ENCODE measurements at regions not wholly inside any gene's neighbourhood (a gene's known extent, or its start where the extent isn't known, plus 50 kb on each side); places are given as distances from the start of the nearest gene placed in this dataset.

DNA sequence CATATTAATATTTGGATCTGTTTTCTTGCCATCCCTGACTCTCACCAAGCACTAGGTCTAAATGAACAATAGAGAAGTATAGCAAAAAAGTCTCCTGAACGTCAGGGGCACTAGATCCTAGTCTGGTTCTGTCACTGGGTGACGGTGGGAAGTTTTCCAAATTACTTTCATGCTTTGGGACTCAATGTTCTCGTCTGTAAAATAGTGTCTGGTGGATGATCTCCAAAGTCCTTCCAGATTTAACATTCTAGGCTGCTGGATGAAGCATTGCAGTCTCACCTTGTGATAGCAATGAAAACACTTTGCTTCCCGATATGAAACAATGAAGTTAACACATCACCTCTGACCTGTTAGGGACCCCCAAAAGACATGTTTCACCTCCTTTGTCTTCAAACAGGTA, 199.3 kb downstream of the SEC61B start:
- ChIA-PET CTCF (no interaction called here), POLR2A (no interaction called here)
- TF ChIP-seq, protein P1, sequence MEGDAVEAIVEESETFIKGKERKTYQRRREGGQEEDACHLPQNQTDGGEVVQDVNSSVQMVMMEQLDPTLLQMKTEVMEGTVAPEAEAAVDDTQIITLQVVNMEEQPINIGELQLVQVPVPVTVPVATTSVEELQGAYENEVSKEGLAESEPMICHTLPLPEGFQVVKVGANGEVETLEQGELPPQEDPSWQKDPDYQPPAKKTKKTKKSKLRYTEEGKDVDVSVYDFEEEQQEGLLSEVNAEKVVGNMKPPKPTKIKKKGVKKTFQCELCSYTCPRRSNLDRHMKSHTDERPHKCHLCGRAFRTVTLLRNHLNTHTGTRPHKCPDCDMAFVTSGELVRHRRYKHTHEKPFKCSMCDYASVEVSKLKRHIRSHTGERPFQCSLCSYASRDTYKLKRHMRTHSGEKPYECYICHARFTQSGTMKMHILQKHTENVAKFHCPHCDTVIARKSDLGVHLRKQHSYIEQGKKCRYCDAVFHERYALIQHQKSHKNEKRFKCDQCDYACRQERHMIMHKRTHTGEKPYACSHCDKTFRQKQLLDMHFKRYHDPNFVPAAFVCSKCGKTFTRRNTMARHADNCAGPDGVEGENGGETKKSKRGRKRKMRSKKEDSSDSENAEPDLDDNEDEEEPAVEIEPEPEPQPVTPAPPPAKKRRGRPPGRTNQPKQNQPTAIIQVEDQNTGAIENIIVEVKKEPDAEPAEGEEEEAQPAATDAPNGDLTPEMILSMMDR (IDR thresholded peaks at IDR 0.05; ENCODE audit: control extremely low read depth, extremely low read depth, low read depth, missing control alignments), result no peak
- DNase-seq (ENCODE audit: extremely low spot score), result no peak

DNA sequence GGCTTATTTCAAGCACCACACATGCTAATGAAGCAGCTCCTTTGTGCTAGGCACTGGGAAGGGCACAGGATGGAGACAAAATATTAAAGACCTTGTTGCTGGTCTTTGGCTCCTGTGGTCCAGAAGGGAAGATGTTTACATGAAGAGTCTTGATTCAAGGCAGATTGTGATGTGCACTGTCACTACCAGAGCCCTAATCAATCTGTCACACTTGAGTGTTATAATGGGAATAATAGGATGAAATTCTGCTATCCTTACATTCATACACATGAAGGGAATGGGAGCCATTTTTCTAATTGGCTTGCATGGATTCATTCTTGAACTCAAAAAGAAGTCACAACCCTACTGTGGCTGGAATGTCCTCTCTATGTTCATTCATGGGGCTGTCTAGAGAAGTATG, 203.0 kb downstream of the SEC61B start:
- POLR2A ChIA-PET, result no interaction called here

DNA sequence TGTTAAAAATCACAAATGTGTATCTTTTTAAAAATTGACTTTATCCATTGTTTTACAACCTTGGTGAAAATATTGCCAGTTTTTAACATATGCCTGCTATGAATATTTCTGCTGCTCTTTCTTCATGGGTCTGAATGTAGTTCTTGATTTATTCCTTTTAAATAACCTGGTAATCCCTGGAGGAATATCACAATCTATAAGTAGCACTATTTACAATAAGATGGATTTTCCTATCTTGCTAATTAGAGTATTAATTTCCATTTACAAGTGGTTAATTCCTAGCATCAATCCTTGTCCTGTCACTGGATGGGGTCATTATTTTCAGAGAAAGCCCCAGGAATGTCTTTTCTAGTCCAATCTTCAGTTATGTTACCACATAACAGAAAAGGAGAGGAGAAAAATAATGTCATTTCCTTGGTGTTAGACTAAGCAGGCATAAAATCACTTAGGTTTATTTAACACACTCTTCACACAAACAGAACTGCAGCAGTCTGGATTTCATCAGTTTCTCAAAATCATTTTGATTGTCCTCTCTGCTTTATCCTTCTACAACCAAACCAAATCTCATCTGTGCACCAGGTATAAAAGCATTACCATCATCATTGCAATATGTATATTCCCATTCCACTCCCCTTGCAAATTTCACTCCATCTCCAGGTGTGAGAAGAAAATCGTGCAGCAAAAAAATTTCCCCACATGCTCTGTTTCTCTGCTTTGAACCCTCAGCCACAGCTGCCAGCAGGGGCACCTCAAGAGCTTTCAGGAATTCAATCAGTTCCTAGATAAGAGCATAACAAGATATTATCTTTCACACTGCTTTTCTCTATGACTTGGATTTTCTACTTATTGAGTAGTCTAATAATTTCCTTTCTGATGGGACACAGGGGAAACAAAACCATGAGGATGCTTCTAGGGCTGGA, 204.1 kb downstream of the SEC61B start:
- POLR2A ChIA-PET, result no interaction called here
- DNase-seq (ENCODE audit: extremely low spot score), result no peak
- TF ChIP-seq, protein P1 (IDR thresholded peaks at IDR 0.05; ENCODE audit: control extremely low read depth, extremely low read depth, low read depth, missing control alignments), result no peak
- CTCF ChIA-PET, result no interaction called here

More for the DNA sequence above, 203.0 kb downstream of the SEC61B start:
- TF ChIP-seq, protein P1 (IDR thresholded peaks at IDR 0.05; ENCODE audit: control extremely low read depth, extremely low read depth, low read depth, missing control alignments), result no peak
- DNase-seq (ENCODE audit: extremely low spot score), result no peak
- CTCF ChIA-PET, result no interaction called here

DNA sequence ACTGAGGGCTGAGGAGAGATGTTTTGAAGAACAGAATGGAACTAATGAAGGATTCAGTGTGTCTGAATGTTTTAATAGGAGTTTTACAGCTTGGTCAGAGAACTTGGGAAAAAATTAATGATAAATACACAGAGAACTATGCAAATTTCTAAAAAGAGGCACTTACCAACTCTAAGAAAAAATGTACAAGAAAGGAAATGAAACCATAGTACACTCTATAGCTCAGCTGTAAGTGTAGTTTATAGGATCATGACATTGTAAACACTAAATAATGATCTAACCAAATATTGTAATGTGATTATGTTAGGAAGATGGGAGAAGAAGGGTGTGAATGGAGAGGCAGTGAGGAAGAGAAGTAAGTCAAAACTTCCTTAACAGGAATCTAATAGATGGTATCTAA, 205.2 kb downstream of the SEC61B start:
- CTCF ChIA-PET, result no interaction called here
- TF ChIP-seq, protein P1 (IDR thresholded peaks at IDR 0.05; ENCODE audit: control extremely low read depth, extremely low read depth, low read depth, missing control alignments), result no peak
- POLR2A ChIA-PET, result interaction anchor here (0.5 kb wide), 1 partner anchor 727 kb away, joined by 4 read pairs; no protein-coding TSS in a partner anchor
- DNase-seq (ENCODE audit: extremely low spot score), result no peak

DNA sequence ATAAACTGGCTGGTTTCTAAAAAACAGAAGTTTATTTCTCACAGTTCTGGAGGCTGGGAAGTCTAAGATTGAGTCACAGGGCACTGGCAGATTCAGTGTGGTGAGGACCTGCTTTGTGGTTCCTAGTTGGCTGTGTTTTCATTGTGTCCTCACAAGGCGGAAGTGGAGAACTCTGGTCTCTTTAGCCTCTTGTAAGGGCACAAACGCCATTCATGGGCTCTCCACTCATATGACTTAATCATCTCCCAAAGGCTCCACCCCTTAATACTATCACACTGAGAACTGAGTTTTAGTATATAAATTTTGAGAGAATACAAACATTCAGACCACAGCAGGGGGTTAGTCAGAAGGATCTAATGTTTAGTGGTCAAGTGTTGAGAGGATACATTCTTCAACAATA, 208.2 kb downstream of the SEC61B start:
- TF ChIP-seq, protein P1 (IDR thresholded peaks at IDR 0.05; ENCODE audit: control extremely low read depth, extremely low read depth, low read depth, missing control alignments), result no peak
- POLR2A ChIA-PET, result no interaction called here

DNA sequence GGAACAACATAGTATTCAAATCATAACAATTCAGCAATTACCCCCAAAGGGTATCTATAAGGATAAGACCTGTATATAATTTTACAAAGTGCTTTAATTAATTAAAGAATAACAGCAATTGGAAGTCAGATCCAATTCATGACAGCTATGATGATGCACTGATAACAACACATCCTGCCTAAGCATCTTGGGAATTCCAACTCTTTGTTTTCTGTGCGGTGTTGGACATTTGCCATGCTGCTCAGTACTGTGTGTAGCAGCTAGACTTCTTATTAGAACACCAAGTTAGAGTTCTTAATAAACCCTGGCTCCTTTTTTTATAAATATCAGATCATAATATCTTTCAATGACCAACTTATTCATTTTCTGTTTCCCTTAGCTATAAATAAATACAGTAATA, 209.0 kb downstream of the SEC61B start:
- CTCF ChIA-PET, result interaction anchor here (2.9 kb wide), 1 partner anchor 11 kb away, joined by 11 read pairs; no protein-coding TSS in a partner anchor
- TF ChIP-seq, protein P1 (IDR thresholded peaks at IDR 0.05; ENCODE audit: control extremely low read depth, extremely low read depth, low read depth, missing control alignments), result no peak
- POLR2A ChIA-PET, result no interaction called here

More for the DNA sequence above, 208.2 kb downstream of the SEC61B start:
- DNase-seq (ENCODE audit: extremely low spot score), result no peak
- CTCF ChIA-PET, result interaction anchor here (2.9 kb wide), 1 partner anchor 11 kb away, joined by 11 read pairs; no protein-coding TSS in a partner anchor

More for the DNA sequence above, 209.0 kb downstream of the SEC61B start:
- no peak for DNase-seq (ENCODE audit: extremely low spot score)
